ENCODE measurements at regions not wholly inside any gene's neighbourhood (a gene's known extent, or its start where the extent isn't known, plus 50 kb on each side); places are given as distances from the start of the nearest gene placed in this dataset.

- WGBS, 4 donors, result 75 to 81% (median 78%) methylated on average over 5 of the region's 5 CpGs
- H3K36me3 ChIP-seq, result no peaks in the 10 kb centered on the region
- H3K27ac ChIP-seq, result no peak overlapping the region
- ATAC-seq, result no peak
- H3K4me3 ChIP-seq, result no peak overlapping the region
- intact Hi-C loops (cut with DNase I), result no loop called here
- TF ChIP-seq CTCF (IDR thresholded peaks at IDR 0.05) (no peak), POLR2A (IDR thresholded peaks at IDR 0.05) (no peak)
- DNase-seq, result no peak
- H3K9me3 ChIP-seq, result peaks cover 0 to 6% (median 0%) of the 10 kb centered on the region in 12 donors
- H3K4me1 ChIP-seq, result no peaks in the 10 kb centered on the region
- peaks cover 0 to 7% (median 0%) of the 10 kb centered on the region in 9 donors for H3K27me3 ChIP-seq
Observed at GRCh38 chr22:45112136-45112879, 51.4 kb upstream of the NUP50 start.

Measured in heart left ventricle (tissue), 16 donors.